ENCODE measurements at regions not wholly inside any gene's neighbourhood (a gene's known extent, or its start where the extent isn't known, plus 50 kb on each side); places are given as distances from the start of the nearest gene placed in this dataset.

GRCh38 chr4:18167831-18168230 lies 146.3 kb upstream of the LCORL start:
- TF ChIP-seq CTCF (IDR thresholded peaks at IDR 0.05) (no peak), POLR2AphosphoS5 (IDR thresholded peaks at IDR 0.05; ENCODE audit: low read depth, low read length) (no peak)

All from Panc1 (cell line).